NT2/D1 (cell line): ENCODE measurements at regions not wholly inside any gene's neighbourhood (a gene's known extent, or its start where the extent isn't known, plus 50 kb on each side); places are given as distances from the start of the nearest gene placed in this dataset.

Source experiments
- SUZ12 ChIP-seq: IDR thresholded peaks from 2 replicates; pipeline ENCODE4 v1.6.1; 2011; ENCODE audit not compliant: insufficient read length, insufficient read depth; ENCODE audit errors: extremely low read depth
- YY1 ChIP-seq: IDR thresholded peaks from 2 replicates; pipeline ENCODE4 v1.6.1; 2011; ENCODE audit not compliant: insufficient read length, insufficient read depth
- ZNF274 ChIP-seq: IDR thresholded peaks from 2 replicates; pipeline ENCODE4 v1.6.1; 2011; ENCODE audit warnings: mild to moderate bottlenecking, low read depth, low read length

DNA sequence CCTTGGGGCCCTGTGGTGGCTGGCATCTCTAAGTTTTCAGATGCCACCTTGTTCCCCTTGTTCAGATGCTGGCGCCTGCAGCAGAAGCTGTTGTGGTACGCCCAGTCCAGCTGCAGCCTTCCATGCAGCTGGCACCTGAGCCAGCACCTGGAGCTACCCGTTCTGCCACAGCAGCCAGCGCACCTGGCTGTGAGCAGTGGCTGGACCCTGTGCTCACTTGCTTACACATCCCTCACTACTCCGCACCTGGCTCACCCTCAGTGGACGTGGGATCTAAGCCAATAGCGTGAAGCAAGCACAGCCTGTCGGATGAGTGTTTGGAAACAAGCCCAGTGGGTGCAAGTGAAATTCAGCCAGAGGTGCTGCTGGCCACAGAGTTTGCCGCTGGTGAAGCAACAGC, 607.5 kb upstream of the BCHE start:
- TF ChIP-seq ZNF274 (no peak), YY1 (no peak), SUZ12 (no peak)
